ENCODE measurements at regions not wholly inside any gene's neighbourhood (a gene's known extent, or its start where the extent isn't known, plus 50 kb on each side); places are given as distances from the start of the nearest gene placed in this dataset.
A peak's percentile ranks its signal among the peaks of the same experiment; 100 is the strongest.

- Mint-ChIP-seq H3K4me3 (ENCODE audit: unreplicated experiment) (no peak overlapping the region), H3K27me3 (ENCODE audit: insufficient read depth, unreplicated experiment) (no peaks in the 10 kb centered on the region), H3K9me3 (ENCODE audit: unreplicated experiment) (no peaks in the 10 kb centered on the region), H3K36me3 (ENCODE audit: insufficient read depth, unreplicated experiment) (no peaks in the 10 kb centered on the region), H3K4me1 (ENCODE audit: low read depth, unreplicated experiment) (peaks cover 13% of the 10 kb centered on the region), H3K27ac (ENCODE audit: unreplicated experiment) (no peak overlapping the region)
- no peaks in the 10 kb centered on the region for H3K27me3 ChIP-seq (replicated peaks; ENCODE audit: control insufficient read depth, insufficient read depth, low read length)
- DNase-seq, result no peak
- H3K4me3 ChIP-seq (ENCODE audit: low read depth, low read length), result no peak overlapping the region
- H3K9me3 ChIP-seq, result no peaks in the 10 kb centered on the region
- intact Hi-C loops (cut with micrococcal nuclease; ENCODE audit: unreplicated experiment), result no loop called here
- TF ChIP-seq, protein P1, sequence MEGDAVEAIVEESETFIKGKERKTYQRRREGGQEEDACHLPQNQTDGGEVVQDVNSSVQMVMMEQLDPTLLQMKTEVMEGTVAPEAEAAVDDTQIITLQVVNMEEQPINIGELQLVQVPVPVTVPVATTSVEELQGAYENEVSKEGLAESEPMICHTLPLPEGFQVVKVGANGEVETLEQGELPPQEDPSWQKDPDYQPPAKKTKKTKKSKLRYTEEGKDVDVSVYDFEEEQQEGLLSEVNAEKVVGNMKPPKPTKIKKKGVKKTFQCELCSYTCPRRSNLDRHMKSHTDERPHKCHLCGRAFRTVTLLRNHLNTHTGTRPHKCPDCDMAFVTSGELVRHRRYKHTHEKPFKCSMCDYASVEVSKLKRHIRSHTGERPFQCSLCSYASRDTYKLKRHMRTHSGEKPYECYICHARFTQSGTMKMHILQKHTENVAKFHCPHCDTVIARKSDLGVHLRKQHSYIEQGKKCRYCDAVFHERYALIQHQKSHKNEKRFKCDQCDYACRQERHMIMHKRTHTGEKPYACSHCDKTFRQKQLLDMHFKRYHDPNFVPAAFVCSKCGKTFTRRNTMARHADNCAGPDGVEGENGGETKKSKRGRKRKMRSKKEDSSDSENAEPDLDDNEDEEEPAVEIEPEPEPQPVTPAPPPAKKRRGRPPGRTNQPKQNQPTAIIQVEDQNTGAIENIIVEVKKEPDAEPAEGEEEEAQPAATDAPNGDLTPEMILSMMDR (IDR thresholded peaks at IDR 0.05; ENCODE audit: insufficient read depth in 1 of 2, low read depth in 1 of 2, low read length in 1 of 2, severe bottlenecking in 1 of 2, unreplicated experiment in 1 of 2), result peak in 1 of 2 experiments; percentile 6
- H3K36me3 ChIP-seq (ENCODE audit: control insufficient read depth, insufficient read depth, low read length), result no peaks in the 10 kb centered on the region
- ChIA-PET POLR2A (no interaction called here), CTCF (no interaction called here)
- BruUV-seq (replicated peaks), result no TSS peak
- H3K4me1 ChIP-seq, result 0 out of 2 replicates have a peak, but pooled peaks cover 3% of the 10 kb centered on the region
Measured at GRCh38 chr12:63220921-63221320, 69.9 kb upstream of the AVPR1A start.

DNA sequence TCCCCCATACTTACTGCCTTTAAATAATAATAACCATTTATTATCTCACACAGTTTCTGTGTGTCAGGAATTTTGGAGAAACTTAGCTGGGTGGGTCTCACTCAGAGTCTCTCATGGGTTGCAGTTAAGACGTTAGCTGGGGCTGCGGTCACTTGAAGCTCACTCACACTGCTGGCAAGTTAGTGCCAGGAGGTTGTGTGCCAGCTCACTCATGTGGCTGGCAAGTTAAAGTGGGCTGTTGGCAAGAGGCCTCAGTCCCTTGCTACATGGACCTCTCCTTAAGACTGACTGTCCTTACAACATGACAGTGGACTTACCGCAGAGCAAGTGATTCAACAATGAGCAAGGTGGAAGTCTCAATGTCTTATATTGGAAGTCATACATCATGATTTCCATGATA, 61.3 kb upstream of the AVPR1A start:
- H3K4me3 Mint-ChIP-seq (ENCODE audit: unreplicated experiment), result no peak overlapping the region
- peaks cover 5% of the 10 kb centered on the region for H3K4me1 Mint-ChIP-seq (ENCODE audit: low read depth, unreplicated experiment)
- no peaks in the 10 kb centered on the region for H3K36me3 Mint-ChIP-seq (ENCODE audit: insufficient read depth, unreplicated experiment)
- H3K36me3 ChIP-seq (ENCODE audit: control insufficient read depth, insufficient read depth, low read length), result no peaks in the 10 kb centered on the region
- no peaks in the 10 kb centered on the region for H3K27me3 Mint-ChIP-seq (ENCODE audit: insufficient read depth, unreplicated experiment)
- H3K9me3 Mint-ChIP-seq (ENCODE audit: unreplicated experiment), result no peaks in the 10 kb centered on the region
- intact Hi-C loops (cut with micrococcal nuclease; ENCODE audit: unreplicated experiment), result no loop called here
- H3K27ac Mint-ChIP-seq (ENCODE audit: unreplicated experiment), result no peak overlapping the region
- H3K27me3 ChIP-seq (replicated peaks; ENCODE audit: control insufficient read depth, insufficient read depth, low read length), result no peaks in the 10 kb centered on the region
- BruUV-seq (replicated peaks), result no TSS peak
- no peak for DNase-seq
- H3K4me3 ChIP-seq (ENCODE audit: low read depth, low read length), result no peak overlapping the region
- CTCF ChIA-PET, result no interaction called here
- POLR2A ChIA-PET, result no interaction called here
- peaks cover 5% of the 10 kb centered on the region; the same call in 1 of the 2 replicates for H3K4me1 ChIP-seq
- H3K9me3 ChIP-seq, result no peaks in the 10 kb centered on the region
- TF ChIP-seq, protein P1 (IDR thresholded peaks at IDR 0.05; ENCODE audit: insufficient read depth in 1 of 2, low read depth in 1 of 2, low read length in 1 of 2, severe bottlenecking in 1 of 2, unreplicated experiment in 1 of 2), result no peak

GRCh38 chr12:63208956-63209355, 58.0 kb upstream of the AVPR1A start:
- no peak overlapping the region for H3K4me3 ChIP-seq (ENCODE audit: low read depth, low read length)
- intact Hi-C loops (cut with micrococcal nuclease; ENCODE audit: unreplicated experiment), result loop anchor here (5.0 kb wide), 1 partner anchor 53 kb away; no protein-coding TSS in a partner anchor
- Mint-ChIP-seq H3K27me3 (ENCODE audit: insufficient read depth, unreplicated experiment) (no peaks in the 10 kb centered on the region), H3K9me3 (ENCODE audit: unreplicated experiment) (no peaks in the 10 kb centered on the region), H3K4me1 (ENCODE audit: low read depth, unreplicated experiment) (peaks cover 14% of the 10 kb centered on the region), H3K4me3 (ENCODE audit: unreplicated experiment) (no peak overlapping the region), H3K27ac (ENCODE audit: unreplicated experiment) (no peak overlapping the region), H3K36me3 (ENCODE audit: insufficient read depth, unreplicated experiment) (no peaks in the 10 kb centered on the region)
- no peak for DNase-seq
- no peaks in the 10 kb centered on the region for H3K27me3 ChIP-seq (replicated peaks; ENCODE audit: control insufficient read depth, insufficient read depth, low read length)
- no TSS peak for BruUV-seq (replicated peaks)
- peaks cover 27% of the 10 kb centered on the region for H3K4me1 ChIP-seq
- CTCF ChIA-PET, result interaction anchor here (1.0 kb wide), 1 partner anchor 67 kb away, joined by 3 read pairs; no protein-coding TSS in a partner anchor
- no peaks in the 10 kb centered on the region for H3K36me3 ChIP-seq (ENCODE audit: control insufficient read depth, insufficient read depth, low read length)
- POLR2A ChIA-PET, result no interaction called here
- no peaks in the 10 kb centered on the region for H3K9me3 ChIP-seq
- TF ChIP-seq, protein P1 (IDR thresholded peaks at IDR 0.05; ENCODE audit: insufficient read depth in 1 of 2, low read depth in 1 of 2, low read length in 1 of 2, severe bottlenecking in 1 of 2, unreplicated experiment in 1 of 2), result no peak

Data from Caco-2 (cell line).